DOHH2 (cell line): ENCODE measurements at regions not wholly inside any gene's neighbourhood (a gene's known extent, or its start where the extent isn't known, plus 50 kb on each side); places are given as distances from the start of the nearest gene placed in this dataset.

Experiments used
- H3F3A ChIP-seq: fragments of 200-600 bp; sonication (generic), shearing (Covaris generic); 2 replicates; pipeline ENCODE4 v1.6.0; 2016; ENCODE audit warnings: antibody characterized with exemption, mild to moderate bottlenecking; ENCODE audit not compliant: control insufficient read depth, insufficient read depth
- H3K27ac ChIP-seq: fragments of 200-600 bp; sonication (generic); 2 replicates; pipeline ENCODE4 v1.5.1; 2014; ENCODE audit warnings: low read depth, mild to moderate bottlenecking, low read length, moderate library complexity
- H3K27me3 ChIP-seq: fragments of 200-600 bp; sonication (generic); 2 replicates; pipeline ENCODE4 v1.6.1; 2014; ENCODE audit warnings: mild to moderate bottlenecking, low read length, mixed read lengths; ENCODE audit not compliant: control insufficient read depth
- H3K36me3 ChIP-seq: fragments of 200-600 bp; sonication (generic); 2 replicates; pipeline ENCODE4 v1.6.1; 2014; ENCODE audit warnings: mild to moderate bottlenecking, low read length, moderate library complexity, mixed read lengths; ENCODE audit not compliant: control insufficient read depth
- H3K4me1 ChIP-seq: fragments of 200-600 bp; sonication (generic); 2 replicates; pipeline ENCODE4 v1.6.1; 2014; ENCODE audit warnings: mild to moderate bottlenecking, low read length, mixed read lengths; ENCODE audit not compliant: control insufficient read depth
- H3K4me2 ChIP-seq: fragments of 200-600 bp; sonication (generic); 2 replicates; pipeline ENCODE4 v1.6.0; 2014; ENCODE audit warnings: mild to moderate bottlenecking, low read length, moderate library complexity
- H3K4me3 ChIP-seq: fragments of 200-600 bp; sonication (generic); 2 replicates; pipeline ENCODE4 v1.5.1; 2014; ENCODE audit warnings: mild to moderate bottlenecking, low read length, mixed read lengths
- H3K79me2 ChIP-seq: fragments of 200-600 bp; sonication (generic); 2 replicates; pipeline ENCODE4 v1.6.1; 2014; ENCODE audit warnings: mild to moderate bottlenecking, low read length, mixed read lengths; ENCODE audit not compliant: control insufficient read depth
- H3K9me2 ChIP-seq: fragments of 200-600 bp; sonication (generic); replicated peaks from 2 replicates; pipeline ENCODE4 v1.6.1; 2014; ENCODE audit warnings: mild to moderate bottlenecking, low read length, mixed read lengths; ENCODE audit not compliant: control insufficient read depth
- H3K9me3 ChIP-seq: fragments of 200-600 bp; sonication (generic); 2 replicates; pipeline ENCODE4 v1.6.1; 2014; ENCODE audit warnings: antibody characterized with exemption, low read length, mixed read lengths; ENCODE audit not compliant: control insufficient read depth, insufficient read depth
- H4K20me1 ChIP-seq: fragments of 200-600 bp; sonication (generic); 2 replicates; pipeline ENCODE4 v1.6.0; 2014; ENCODE audit warnings: low read depth, mild to moderate bottlenecking, antibody characterized with exemption, low read length, moderate library complexity; ENCODE audit not compliant: control insufficient read depth, insufficient read depth
- CTCF ChIP-seq: fragments of 200-600 bp; sonication (generic); IDR thresholded peaks from one replicate; pipeline ENCODE4 v1.5.1; 2014; ENCODE audit warnings: antibody characterized with exemption, mild to moderate bottlenecking, low read depth, low read length; ENCODE audit not compliant: poor library complexity, severe bottlenecking
- EZH2phosphoT487 ChIP-seq: fragments of 200-600 bp; sonication (generic); IDR thresholded peaks from 2 replicates; pipeline ENCODE4 v1.6.1; 2017; ENCODE audit warnings: borderline replicate concordance, mild to moderate bottlenecking, antibody characterized with exemption, low read length, moderate library complexity, mixed read lengths

- Histone ChIP-seq H3K9me2 (no peaks in the 10 kb centered on the region), H3K27me3 (no peaks in the 10 kb centered on the region), H3K36me3 (peaks cover 55% of the 10 kb centered on the region), H3K79me2 (peaks cover 99% of the 10 kb centered on the region), H3F3A (peaks cover 5% of the 10 kb centered on the region), H3K27ac (no peak overlapping the region), H3K4me2 (no peak overlapping the region), H4K20me1 (no peaks in the 10 kb centered on the region), H3K9me3 (peaks cover 16% of the 10 kb centered on the region; the same call in 1 of the 2 replicates), H3K4me3 (no peak overlapping the region), H3K4me1 (peaks cover 25% of the 10 kb centered on the region)
- TF ChIP-seq EZH2phosphoT487 (no peak), CTCF (no peak)
Observed at GRCh38 chr13:50094615-50095293, 79.5 kb downstream of the KCNRG start.

- H3K4me1 ChIP-seq: no peaks in the 10 kb centered on the region
- peaks cover 16% of the 10 kb centered on the region; the same call in 1 of the 2 replicates for H3K9me3 ChIP-seq
- peaks cover 98% of the 10 kb centered on the region for H3K79me2 ChIP-seq
- no peak overlapping the region for H3K4me3 ChIP-seq
- H4K20me1 ChIP-seq: no peaks in the 10 kb centered on the region
- no peaks in the 10 kb centered on the region for H3K9me2 ChIP-seq
- no peaks in the 10 kb centered on the region for H3K27me3 ChIP-seq
- TF ChIP-seq CTCF (no peak), EZH2phosphoT487 (no peak)
- no peak overlapping the region for H3K27ac ChIP-seq
- no peak overlapping the region for H3K4me2 ChIP-seq
- H3K36me3 ChIP-seq: peaks cover 49% of the 10 kb centered on the region
- H3F3A ChIP-seq: peaks cover 5% of the 10 kb centered on the region; the same call in 1 of the 2 replicates
Observed at GRCh38 chr13:50098693-50099092, 83.4 kb downstream of the KCNRG start.

GRCh38 chr13:50099473-50099872, 84.2 kb downstream of the KCNRG start:
- Histone ChIP-seq H3K27ac (no peak overlapping the region), H3K36me3 (peaks cover 51% of the 10 kb centered on the region), H3K4me1 (peaks cover 4% of the 10 kb centered on the region; the same call in 1 of the 2 replicates)

More at GRCh38 chr13:50099473-50099872, 84.2 kb downstream of the KCNRG start:
- Histone ChIP-seq H3K9me2 (no peaks in the 10 kb centered on the region), H3K9me3 (peaks cover 16% of the 10 kb centered on the region; the same call in 1 of the 2 replicates), H3F3A (peaks cover 5% of the 10 kb centered on the region; the same call in 1 of the 2 replicates), H3K27me3 (no peaks in the 10 kb centered on the region), H4K20me1 (0 out of 2 replicates have a peak, but pooled peaks cover 4% of the 10 kb centered on the region), H3K4me3 (no peak overlapping the region), H3K79me2 (peaks cover 98% of the 10 kb centered on the region), H3K4me2 (no peak overlapping the region)
- TF ChIP-seq EZH2phosphoT487: no peak
- no peak for TF ChIP-seq CTCF
